Progenitor cell of endocrine pancreas (in vitro differentiated cells): ENCODE measurements at regions not wholly inside any gene's neighbourhood (a gene's known extent, or its start where the extent isn't known, plus 50 kb on each side); places are given as distances from the start of the nearest gene placed in this dataset.
A peak's percentile ranks its signal among the peaks of the same experiment; 100 is the strongest.

Experiments used
- DNase-seq: peaks from one replicate; pipeline ENCODE4 v3.0.0; 2021; ENCODE audit warnings: low spot score; ENCODE audit not compliant: unreplicated experiment
- H3K27ac Mint-ChIP-seq: 2 replicates; pipeline ENCODE4 v1.8.0; 2021; ENCODE audit warnings: mild to moderate bottlenecking, moderate library complexity, mixed read lengths
- H3K27me3 Mint-ChIP-seq: 2 replicates; pipeline ENCODE4 v1.8.0; 2021; ENCODE audit warnings: mixed read lengths
- H3K36me3 Mint-ChIP-seq: 2 replicates; pipeline ENCODE4 v1.8.0; 2022; ENCODE audit warnings: mixed read lengths; ENCODE audit not compliant: insufficient read depth
- H3K4me1 Mint-ChIP-seq: 2 replicates; pipeline ENCODE4 v1.8.0; 2021; ENCODE audit warnings: low read depth, mixed read lengths
- H3K4me3 Mint-ChIP-seq: 2 replicates; pipeline ENCODE4 v1.8.0; 2021; ENCODE audit warnings: low read depth, mild to moderate bottlenecking, moderate library complexity, mixed read lengths
- H3K9me3 Mint-ChIP-seq: 2 replicates; pipeline ENCODE4 v1.8.0; 2021; ENCODE audit warnings: low read depth, mixed read lengths
- TF ChIP-seq, protein P1 (sequence below): fragments of 200-600 bp; sonication (generic); IDR thresholded peaks from one replicate; pipeline ENCODE4 v1.5.0; 2021; ENCODE audit warnings: antibody characterized with exemption, mild to moderate bottlenecking; ENCODE audit not compliant: unreplicated experiment

DNA sequence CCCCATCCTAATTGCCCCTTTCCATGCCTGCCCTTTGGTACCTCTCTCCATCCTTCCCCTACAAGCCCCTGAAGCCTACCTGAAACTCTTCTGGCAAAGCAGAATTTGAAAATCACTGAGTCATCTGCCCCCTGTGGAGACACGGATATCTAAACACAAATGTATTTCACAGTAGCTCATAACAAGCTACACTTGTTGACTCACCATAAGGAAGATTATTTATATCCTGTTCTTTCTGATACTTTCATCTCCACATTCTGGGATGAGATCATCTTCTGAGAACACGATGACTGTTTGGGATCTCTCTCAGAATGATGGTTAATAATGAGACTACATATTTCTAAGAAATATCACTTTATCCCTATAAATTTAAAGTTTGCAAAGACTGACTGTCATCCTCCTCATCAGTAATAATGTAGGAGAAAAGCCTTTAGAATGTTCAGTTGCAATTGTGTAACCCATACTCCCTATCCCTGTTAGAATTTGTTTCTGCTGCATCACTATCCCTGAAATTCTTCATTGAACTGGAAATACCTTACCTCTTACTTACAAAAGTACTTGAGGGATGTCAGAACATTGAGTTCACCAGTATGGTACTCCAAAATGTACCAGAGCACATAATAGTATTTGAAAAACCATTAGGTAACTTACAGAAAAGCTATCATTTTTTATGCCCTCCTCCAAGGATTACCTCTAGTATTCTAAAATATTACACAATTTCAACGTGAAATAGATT, 116.1 kb upstream of the IL12A start:
- Mint-ChIP-seq H3K36me3 (no peaks in the 10 kb centered on the region), H3K27ac (no peak overlapping the region), H3K4me3 (no peak overlapping the region), H3K27me3 (no peaks in the 10 kb centered on the region), H3K4me1 (no peaks in the 10 kb centered on the region), H3K9me3 (peaks cover 4% of the 10 kb centered on the region)
- no peak for DNase-seq
- TF ChIP-seq, protein P1, sequence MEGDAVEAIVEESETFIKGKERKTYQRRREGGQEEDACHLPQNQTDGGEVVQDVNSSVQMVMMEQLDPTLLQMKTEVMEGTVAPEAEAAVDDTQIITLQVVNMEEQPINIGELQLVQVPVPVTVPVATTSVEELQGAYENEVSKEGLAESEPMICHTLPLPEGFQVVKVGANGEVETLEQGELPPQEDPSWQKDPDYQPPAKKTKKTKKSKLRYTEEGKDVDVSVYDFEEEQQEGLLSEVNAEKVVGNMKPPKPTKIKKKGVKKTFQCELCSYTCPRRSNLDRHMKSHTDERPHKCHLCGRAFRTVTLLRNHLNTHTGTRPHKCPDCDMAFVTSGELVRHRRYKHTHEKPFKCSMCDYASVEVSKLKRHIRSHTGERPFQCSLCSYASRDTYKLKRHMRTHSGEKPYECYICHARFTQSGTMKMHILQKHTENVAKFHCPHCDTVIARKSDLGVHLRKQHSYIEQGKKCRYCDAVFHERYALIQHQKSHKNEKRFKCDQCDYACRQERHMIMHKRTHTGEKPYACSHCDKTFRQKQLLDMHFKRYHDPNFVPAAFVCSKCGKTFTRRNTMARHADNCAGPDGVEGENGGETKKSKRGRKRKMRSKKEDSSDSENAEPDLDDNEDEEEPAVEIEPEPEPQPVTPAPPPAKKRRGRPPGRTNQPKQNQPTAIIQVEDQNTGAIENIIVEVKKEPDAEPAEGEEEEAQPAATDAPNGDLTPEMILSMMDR, result no peak

- Mint-ChIP-seq H3K36me3 (no peaks in the 10 kb centered on the region), H3K4me1 (no peaks in the 10 kb centered on the region), H3K4me3 (no peak overlapping the region), H3K27ac (no peak overlapping the region), H3K27me3 (no peaks in the 10 kb centered on the region), H3K9me3 (no peaks in the 10 kb centered on the region)
- no peak for DNase-seq
- TF ChIP-seq, protein P1, result no peak
Observed at GRCh38 chr3:159875116-159875515, 113.5 kb upstream of the IL12A start.

DNA sequence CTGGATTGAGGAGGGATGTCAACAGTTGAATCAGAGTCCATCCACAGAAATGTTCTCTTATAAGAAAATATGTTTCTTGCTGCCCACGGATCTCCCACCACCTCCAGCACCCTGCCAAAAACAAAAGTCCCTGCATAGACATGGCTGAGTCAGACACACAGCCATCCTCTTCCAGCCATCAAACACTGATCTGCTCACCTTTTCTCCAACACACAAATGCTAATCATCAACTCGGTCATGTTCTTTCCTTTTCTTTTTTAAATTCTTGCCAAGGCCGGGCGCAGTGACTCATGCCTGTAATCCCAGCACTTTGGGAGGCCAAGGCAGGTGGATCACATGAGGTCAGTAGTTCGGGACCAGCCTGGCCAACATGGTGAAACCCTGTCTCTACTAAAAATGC, 110.7 kb upstream of the IL12A start:
- Mint-ChIP-seq H3K36me3 (no peaks in the 10 kb centered on the region), H3K27me3 (no peaks in the 10 kb centered on the region), H3K9me3 (no peaks in the 10 kb centered on the region), H3K4me1 (peaks cover 4% of the 10 kb centered on the region), H3K27ac (peak overlapping the region; percentile 21), H3K4me3 (no peak overlapping the region)
- TF ChIP-seq, protein P1, result no peak
- no peak for DNase-seq

DNA sequence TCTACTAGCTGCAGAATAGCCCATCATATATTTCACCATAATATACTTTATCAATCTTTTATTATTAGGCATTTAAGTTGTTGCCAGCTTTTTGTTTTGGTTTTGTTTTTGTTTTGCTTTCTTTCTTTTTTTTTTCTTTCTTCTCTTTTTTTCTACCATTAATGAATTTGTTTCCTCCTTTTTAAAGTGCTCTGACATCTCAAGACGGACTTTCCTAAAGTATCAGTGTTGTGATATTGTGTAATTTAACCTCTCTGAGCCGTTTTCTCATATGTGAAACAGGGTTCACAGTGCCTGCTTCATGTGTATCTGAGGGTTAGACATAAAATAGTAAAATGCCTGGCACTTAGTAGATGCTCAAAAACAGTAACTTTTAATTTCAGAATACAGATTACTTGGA, 109.5 kb upstream of the IL12A start:
- no peaks in the 10 kb centered on the region for H3K36me3 Mint-ChIP-seq
- H3K4me1 Mint-ChIP-seq, result peaks cover 4% of the 10 kb centered on the region
- no peak overlapping the region for H3K4me3 Mint-ChIP-seq
- TF ChIP-seq, protein P1, result no peak
- DNase-seq, result no peak
- no peaks in the 10 kb centered on the region for H3K27me3 Mint-ChIP-seq
- H3K27ac Mint-ChIP-seq, result no peak overlapping the region
- H3K9me3 Mint-ChIP-seq, result no peaks in the 10 kb centered on the region

- TF ChIP-seq, protein P1, result no peak
- no peaks in the 10 kb centered on the region for H3K9me3 Mint-ChIP-seq
- DNase-seq, result no peak
- H3K4me1 Mint-ChIP-seq, result peaks cover 4% of the 10 kb centered on the region
- H3K27me3 Mint-ChIP-seq, result no peaks in the 10 kb centered on the region
- H3K4me3 Mint-ChIP-seq, result no peak overlapping the region
- no peak overlapping the region for H3K27ac Mint-ChIP-seq
- no peaks in the 10 kb centered on the region for H3K36me3 Mint-ChIP-seq
Observed at GRCh38 chr3:159879598-159879997, 109.0 kb upstream of the IL12A start.
